GM19023 (cell line): ENCODE measurements at regions not wholly inside any gene's neighbourhood (a gene's known extent, or its start where the extent isn't known, plus 50 kb on each side); places are given as distances from the start of the nearest gene placed in this dataset.

Source experiments
- ATAC-seq: cut with Tn5 transposase; IDR thresholded peaks from one replicate; pipeline ENCODE4 v1.9.1; 2021; ENCODE audit warnings: mild to moderate bottlenecking, moderate library complexity; ENCODE audit not compliant: unreplicated experiment

GRCh38 chr21:41633627-41634026, 125.7 kb upstream of the TMPRSS2 start:
- no peak for ATAC-seq

GRCh38 chr21:41632748-41633475, 125.0 kb upstream of the TMPRSS2 start:
- no peak for ATAC-seq

GRCh38 chr21:41631564-41632461, 123.9 kb upstream of the TMPRSS2 start:
- ATAC-seq = no peak

GRCh38 chr21:41630917-41631316, 123.0 kb upstream of the TMPRSS2 start:
- no peak for ATAC-seq

- ATAC-seq = no peak
These were observed 122.3 kb upstream of the TMPRSS2 start for GRCh38 chr21:41630249-41630648.

- no peak for ATAC-seq
These were observed 120.3 kb upstream of the TMPRSS2 start for GRCh38 chr21:41628256-41628655.

- no peak for ATAC-seq
These were observed 119.5 kb upstream of the TMPRSS2 start for GRCh38 chr21:41627428-41627827.

- ATAC-seq = no peak
These were observed 118.1 kb upstream of the TMPRSS2 start for GRCh38 chr21:41626021-41626420.

- ATAC-seq = no peak
These were observed 117.5 kb upstream of the TMPRSS2 start for GRCh38 chr21:41625428-41625827.

- no peak for ATAC-seq
These were observed 116.8 kb upstream of the TMPRSS2 start for GRCh38 chr21:41624674-41625310.

GRCh38 chr21:41623945-41624344, 116.0 kb upstream of the TMPRSS2 start:
- ATAC-seq = no peak

- no peak for ATAC-seq
These were observed 115.0 kb upstream of the TMPRSS2 start for GRCh38 chr21:41622831-41623548.

GRCh38 chr21:41622201-41622600, 114.2 kb upstream of the TMPRSS2 start:
- no peak for ATAC-seq

GRCh38 chr21:41621513-41621912, 113.6 kb upstream of the TMPRSS2 start:
- no peak for ATAC-seq

GRCh38 chr21:41620982-41621381, 113.0 kb upstream of the TMPRSS2 start:
- no peak for ATAC-seq

- no peak for ATAC-seq
These were observed 112.6 kb upstream of the TMPRSS2 start for GRCh38 chr21:41620541-41620940.

GRCh38 chr21:41616031-41616591, 108.2 kb upstream of the TMPRSS2 start:
- no peak for ATAC-seq

- ATAC-seq = no peak
These were observed 107.7 kb upstream of the TMPRSS2 start for GRCh38 chr21:41615613-41616012.

GRCh38 chr21:41614511-41614910, 106.6 kb upstream of the TMPRSS2 start:
- ATAC-seq = no peak

- no peak for ATAC-seq
These were observed 105.6 kb upstream of the TMPRSS2 start for GRCh38 chr21:41613533-41613909.
